Esophagus muscularis mucosa (tissue), 4 donors: ENCODE measurements at regions not wholly inside any gene's neighbourhood (a gene's known extent, or its start where the extent isn't known, plus 50 kb on each side); places are given as distances from the start of the nearest gene placed in this dataset.
"Not testable (repeated sequence)": the region's sequence is repeated elsewhere in the genome, so short reads cannot be mapped to it uniquely, and the experiment has no call there.

ENCODE experiments used
- DNase-seq: peaks from one replicate; pipeline ENCODE4 v3.0.0-alpha.2; 2017; ENCODE audit errors: extremely low spot score
- H3K27ac ChIP-seq, 4 donors: fragments of 200-600 bp; sonication (generic); replicated peaks in 1 of 4; 1 replicate in 3 of 4; 2 replicates in 1 of 4; pipeline ENCODE4 v1.5.1; 2016 to 2019; ENCODE audit warnings: mild to moderate bottlenecking in 1 of 4
- H3K27me3 ChIP-seq, 4 donors: fragments of 200-600 bp; sonication (generic); one replicate each; pipeline versions ENCODE4 v1.5.1 to v1.6.0; 2016 to 2019
- H3K36me3 ChIP-seq, 4 donors: fragments of 200-600 bp; sonication (generic); one replicate each; pipeline ENCODE4 v1.5.1; 2016 to 2019
- H3K4me1 ChIP-seq, 4 donors: fragments of 200-600 bp; sonication (generic); one replicate each; pipeline ENCODE4 v1.5.1; 2016 to 2019
- H3K4me3 ChIP-seq, 4 donors: fragments of 200-600 bp; sonication (generic); 1 replicate in 2 of 4; 2 replicates in 2 of 4; pipeline ENCODE4 v1.5.1; 2016 to 2019; ENCODE audit warnings: mild to moderate bottlenecking in 4 of 4, moderate library complexity in 1 of 4
- H3K9me3 ChIP-seq, 4 donors: fragments of 200-600 bp; sonication (generic); 1 replicate in 3 of 4; 2 replicates in 1 of 4; pipeline ENCODE4 v1.5.1; 2016 to 2019
- EP300 ChIP-seq: sonication (generic); formaldehyde crosslinking; IDR thresholded peaks from one replicate; pipeline ENCODE4 v1.6.1; 2017; ENCODE audit warnings: antibody characterized with exemption
- POLR2A ChIP-seq: fragments of 450-650 bp; IDR thresholded peaks from one replicate; pipeline ENCODE4 v1.6.1; 2017; ENCODE audit warnings: antibody characterized with exemption, moderate library complexity, mild to moderate bottlenecking, low read depth
- POLR2AphosphoS5 ChIP-seq, 2 donors: sonication (generic); formaldehyde crosslinking; IDR thresholded peaks; one replicate each; pipeline ENCODE4 v1.6.1; 2017; ENCODE audit warnings: antibody characterized with exemption in 2 of 2
- WGBS: methylation state at CpG from one replicate; pipeline ENCODE4 v1.1.5; 2018; 5-methylcytosine and 5-hydroxymethylcytosine counted together
- intact Hi-C: fragments of 100-400 bp; cut with DNase I; formaldehyde crosslinking; loops from one replicate; pipeline ENCODE4 v1.15.1; 2023
- TF ChIP-seq, protein P1 (sequence below), 3 experiments: fragments of 200-600 bp in 2 of 3; fragments of 450-650 bp in 1 of 3; sonication (generic) in 2 of 3; IDR thresholded peaks; one replicate each; pipeline ENCODE4 v1.5.1; 2017 to 2019; ENCODE audit warnings: antibody characterized with exemption in 3 of 3, mild to moderate bottlenecking in 2 of 3, moderate library complexity in 1 of 3

DNA sequence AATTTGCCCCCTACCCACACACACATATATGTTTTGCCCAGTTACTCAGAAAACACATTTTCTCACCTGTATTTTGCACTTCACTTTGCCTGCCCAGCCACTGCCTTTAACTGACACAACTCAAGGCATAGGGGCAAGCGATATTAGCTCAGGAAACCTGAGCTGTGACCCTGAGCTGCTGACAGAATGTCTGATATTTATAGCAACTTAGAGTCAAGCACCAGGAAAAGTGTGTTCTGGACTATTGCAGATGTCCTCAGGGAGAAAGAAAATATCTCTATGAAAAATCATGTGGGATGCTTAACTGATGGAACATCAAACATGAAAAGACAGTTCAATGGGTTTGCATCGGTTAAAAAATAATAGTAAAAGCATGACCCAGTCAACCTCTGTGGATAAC is 63.9 kb upstream of the SLC35C1 start:
- Histone ChIP-seq H3K9me3 (no peaks in the 10 kb centered on the region), H3K27ac (no peak overlapping the region), H3K27me3 (no peaks in the 10 kb centered on the region), H3K36me3 (no peaks in the 10 kb centered on the region), H3K4me3 (no peak overlapping the region), H3K4me1 (peaks cover 0 to 10% (median 2%) of the 10 kb centered on the region in 4 donors)
- DNase-seq = no peak
- WGBS = 66% methylated on average over 2 of the region's 2 CpGs
- TF ChIP-seq POLR2AphosphoS5 (IDR thresholded peaks at IDR 0.05) (no peak), POLR2A (no peak), EP300 (no peak)
- TF ChIP-seq, protein P1, sequence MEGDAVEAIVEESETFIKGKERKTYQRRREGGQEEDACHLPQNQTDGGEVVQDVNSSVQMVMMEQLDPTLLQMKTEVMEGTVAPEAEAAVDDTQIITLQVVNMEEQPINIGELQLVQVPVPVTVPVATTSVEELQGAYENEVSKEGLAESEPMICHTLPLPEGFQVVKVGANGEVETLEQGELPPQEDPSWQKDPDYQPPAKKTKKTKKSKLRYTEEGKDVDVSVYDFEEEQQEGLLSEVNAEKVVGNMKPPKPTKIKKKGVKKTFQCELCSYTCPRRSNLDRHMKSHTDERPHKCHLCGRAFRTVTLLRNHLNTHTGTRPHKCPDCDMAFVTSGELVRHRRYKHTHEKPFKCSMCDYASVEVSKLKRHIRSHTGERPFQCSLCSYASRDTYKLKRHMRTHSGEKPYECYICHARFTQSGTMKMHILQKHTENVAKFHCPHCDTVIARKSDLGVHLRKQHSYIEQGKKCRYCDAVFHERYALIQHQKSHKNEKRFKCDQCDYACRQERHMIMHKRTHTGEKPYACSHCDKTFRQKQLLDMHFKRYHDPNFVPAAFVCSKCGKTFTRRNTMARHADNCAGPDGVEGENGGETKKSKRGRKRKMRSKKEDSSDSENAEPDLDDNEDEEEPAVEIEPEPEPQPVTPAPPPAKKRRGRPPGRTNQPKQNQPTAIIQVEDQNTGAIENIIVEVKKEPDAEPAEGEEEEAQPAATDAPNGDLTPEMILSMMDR (IDR thresholded peaks at IDR 0.05) = no peak
- intact Hi-C loops = no loop called here

DNA sequence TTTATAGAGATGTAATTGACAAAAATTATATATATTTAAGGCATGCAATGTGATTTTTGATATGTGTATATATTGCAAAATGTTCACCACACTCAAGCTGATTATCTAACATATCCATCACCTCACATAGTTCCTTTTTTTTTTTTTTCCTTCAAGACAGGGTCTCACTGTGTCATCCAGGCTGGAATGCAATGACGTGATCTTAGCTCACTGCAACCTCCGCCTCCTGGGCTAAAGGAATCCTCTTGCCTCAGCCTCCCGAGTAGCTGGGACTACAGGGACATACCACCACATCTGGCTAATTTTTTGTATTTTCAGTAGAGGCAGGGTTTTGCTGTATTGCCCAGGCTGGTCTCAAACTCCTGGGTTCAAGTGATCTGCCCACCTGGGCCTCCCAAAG is 65.1 kb upstream of the SLC35C1 start:
- H3K27me3 ChIP-seq = no peaks in the 10 kb centered on the region
- intact Hi-C loops = no loop called here
- no peaks in the 10 kb centered on the region for H3K36me3 ChIP-seq
- no peaks in the 10 kb centered on the region for H3K9me3 ChIP-seq
- WGBS = 85% methylated on average over 3 of the region's 3 CpGs
- no peak overlapping the region for H3K27ac ChIP-seq
- TF ChIP-seq EP300 (no peak), POLR2A (no peak), POLR2AphosphoS5 (IDR thresholded peaks at IDR 0.05) (no peak)
- TF ChIP-seq, protein P1 (IDR thresholded peaks at IDR 0.05) = no peak
- no peak for DNase-seq
- no peak overlapping the region for H3K4me3 ChIP-seq
- H3K4me1 ChIP-seq = peaks cover 0 to 6% (median 0%) of the 10 kb centered on the region in 4 donors

DNA sequence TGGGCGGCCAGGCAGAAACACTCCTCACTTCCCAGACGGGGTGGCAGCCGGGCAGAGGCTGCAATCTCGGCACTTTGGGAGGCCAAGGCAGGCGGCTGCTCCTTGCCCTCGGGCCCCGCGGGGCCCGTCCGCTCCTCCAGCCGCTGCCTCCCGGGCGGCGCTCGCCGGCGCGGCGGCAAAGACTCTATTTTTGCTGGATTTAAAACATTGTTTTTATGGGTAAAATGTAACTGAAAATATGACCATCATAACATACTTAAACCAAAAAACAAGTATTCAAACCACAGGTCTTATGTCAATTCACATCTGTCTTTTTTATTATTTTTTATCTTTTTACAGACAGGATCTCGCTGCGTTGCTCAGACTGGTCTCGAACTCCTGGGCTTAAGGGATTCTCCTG is 65.9 kb upstream of the SLC35C1 start:
- H3K36me3 ChIP-seq, H3K4me1 ChIP-seq, intact Hi-C loops, H3K27me3 ChIP-seq, H3K9me3 ChIP-seq, H3K27ac ChIP-seq, H3K4me3 ChIP-seq, DNase-seq: not testable (repeated sequence)
- 94% methylated on average over 11 of the region's 22 CpGs for WGBS

DNA sequence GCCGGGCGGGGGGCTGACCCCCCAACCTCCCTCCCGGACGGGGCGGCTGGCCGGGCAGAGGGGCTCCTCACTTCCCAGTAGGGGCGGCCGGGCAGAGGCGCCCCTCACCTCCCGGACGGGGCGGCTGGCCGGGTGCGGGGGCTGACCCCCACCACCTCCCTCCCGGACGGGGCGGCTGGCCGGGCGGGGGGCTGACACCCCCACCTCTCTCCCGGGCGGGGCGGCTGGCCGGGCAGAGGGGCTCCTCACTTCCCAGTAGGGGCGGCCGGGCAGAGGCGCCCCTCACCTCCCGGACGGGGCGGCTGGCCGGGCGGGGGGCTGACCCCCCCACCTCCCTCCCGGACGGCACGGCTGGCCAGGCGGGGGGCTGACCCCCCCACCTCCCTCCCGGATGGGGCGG is 66.8 kb upstream of the SLC35C1 start:
- intact Hi-C loops = not testable (repeated sequence)
- no CpG with 5 or more reads among the region's 37 CpGs for WGBS

DNA sequence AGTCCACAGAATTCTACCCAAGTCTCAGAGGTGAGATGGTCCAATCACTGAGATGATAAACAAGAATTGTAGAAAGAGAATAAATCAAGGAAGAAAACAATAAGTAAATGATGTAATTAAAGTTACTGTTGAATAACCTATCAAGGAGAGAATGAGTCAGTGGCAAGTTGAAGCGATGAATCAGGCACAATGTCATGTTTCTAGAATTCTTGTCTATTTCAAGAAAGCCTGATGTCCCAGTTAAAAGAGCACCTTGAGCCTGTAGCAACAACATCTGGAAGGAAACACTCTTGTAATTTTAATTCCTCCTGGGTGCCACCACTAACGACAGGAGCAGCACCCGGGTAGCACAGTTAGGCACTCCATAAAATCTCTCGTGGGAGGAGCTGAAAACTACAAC is 67.9 kb upstream of the SLC35C1 start:
- H3K4me3 ChIP-seq = no peak overlapping the region

More for the DNA sequence above, 66.8 kb upstream of the SLC35C1 start:
- not testable (repeated sequence) for H3K27me3 ChIP-seq, H3K27ac ChIP-seq, DNase-seq, H3K4me3 ChIP-seq, H3K36me3 ChIP-seq, H3K9me3 ChIP-seq, H3K4me1 ChIP-seq

DNA sequence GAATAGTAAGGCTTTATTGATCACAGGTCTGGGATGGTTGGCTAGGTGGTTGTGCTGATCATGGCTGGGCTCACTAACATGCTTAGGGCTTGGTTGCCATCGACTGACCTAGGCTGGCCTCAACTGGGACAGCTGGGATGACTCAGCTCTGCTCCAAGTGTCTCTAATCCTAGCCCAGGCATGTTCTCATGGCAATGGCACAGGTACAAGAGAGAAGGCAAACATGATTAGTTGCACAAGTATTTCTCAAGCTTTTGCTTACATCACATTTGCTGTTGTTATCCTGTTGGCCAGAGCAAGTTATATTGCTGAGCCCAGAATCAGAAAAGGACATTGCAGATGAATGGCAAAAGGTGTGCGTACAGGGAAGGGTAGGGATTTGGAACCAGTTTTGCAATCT is 68.5 kb upstream of the SLC35C1 start:
- WGBS = 81% methylated on average over 2 of the region's 2 CpGs
- DNase-seq = no peak
- no peaks in the 10 kb centered on the region for H3K27me3 ChIP-seq
- no peak overlapping the region for H3K27ac ChIP-seq
- peak; percentile 25 to 48 for TF ChIP-seq POLR2AphosphoS5 (IDR thresholded peaks at IDR 0.05)
- TF ChIP-seq, protein P1 (IDR thresholded peaks at IDR 0.05) = no peak
- intact Hi-C loops = no loop called here
- no peaks in the 10 kb centered on the region for H3K4me1 ChIP-seq
- H3K9me3 ChIP-seq = no peaks in the 10 kb centered on the region
- no peak overlapping the region for H3K4me3 ChIP-seq
- no peaks in the 10 kb centered on the region for H3K36me3 ChIP-seq

More for the DNA sequence above, 67.9 kb upstream of the SLC35C1 start:
- no peak for DNase-seq
- TF ChIP-seq, protein P1 (IDR thresholded peaks at IDR 0.05) = no peak
- no peak for TF ChIP-seq POLR2A
- no peak for TF ChIP-seq POLR2AphosphoS5 (IDR thresholded peaks at IDR 0.05)
- TF ChIP-seq EP300 = no peak
- WGBS = 89% methylated on average over 4 of the region's 4 CpGs
- Histone ChIP-seq H3K27me3 (no peaks in the 10 kb centered on the region), H3K9me3 (no peaks in the 10 kb centered on the region), H3K27ac (no peak overlapping the region), H3K4me1 (no peaks in the 10 kb centered on the region), H3K36me3 (no peaks in the 10 kb centered on the region)
- intact Hi-C loops = no loop called here
